Ishikawa (cell line): ENCODE measurements at regions not wholly inside any gene's neighbourhood (a gene's known extent, or its start where the extent isn't known, plus 50 kb on each side); places are given as distances from the start of the nearest gene placed in this dataset.

Experiments used
- CEBPB ChIP-seq: IDR thresholded peaks from 2 replicates; pipeline ENCODE4 v1.6.1; 2012
- CREB1 ChIP-seq: IDR thresholded peaks from 2 replicates; pipeline ENCODE4 v1.6.1; 2012; ENCODE audit warnings: low read depth
- EP300 ChIP-seq: IDR thresholded peaks from 2 replicates; pipeline ENCODE4 v1.6.1; 2012; ENCODE audit warnings: borderline replicate concordance
- FOXM1 ChIP-seq: IDR thresholded peaks from 2 replicates; pipeline ENCODE4 v1.6.1; 2012; ENCODE audit warnings: low read depth, borderline replicate concordance
- NFIC ChIP-seq: IDR thresholded peaks from 2 replicates; pipeline ENCODE4 v1.6.1; 2012
- RAD21 ChIP-seq: IDR thresholded peaks from 2 replicates; pipeline ENCODE4 v1.6.1; 2012; ENCODE audit warnings: low read depth
- TAF1 ChIP-seq: IDR thresholded peaks from 2 replicates; pipeline ENCODE4 v1.6.1; 2012; ENCODE audit warnings: low read depth, mild to moderate bottlenecking
- TEAD4 ChIP-seq: IDR thresholded peaks from 2 replicates; pipeline ENCODE4 v1.6.1; 2012
- YY1 ChIP-seq: IDR thresholded peaks from 2 replicates; pipeline ENCODE4 v1.6.1; 2012; ENCODE audit warnings: low read depth
- ZBTB7A ChIP-seq: IDR thresholded peaks from 2 replicates; pipeline ENCODE4 v1.6.1; 2012; ENCODE audit warnings: low read depth
- TF ChIP-seq, protein P1 (sequence below): IDR thresholded peaks from 2 replicates; pipeline ENCODE4 v1.6.1; 2012
- TF ChIP-seq, protein P2 (sequence below): IDR thresholded peaks from 2 replicates; pipeline ENCODE4 v1.6.1; 2012; ENCODE audit warnings: low read depth, mild to moderate bottlenecking
- TF ChIP-seq, protein P3 (sequence below): IDR thresholded peaks from 2 replicates; pipeline ENCODE4 v1.6.1; 2012

DNA sequence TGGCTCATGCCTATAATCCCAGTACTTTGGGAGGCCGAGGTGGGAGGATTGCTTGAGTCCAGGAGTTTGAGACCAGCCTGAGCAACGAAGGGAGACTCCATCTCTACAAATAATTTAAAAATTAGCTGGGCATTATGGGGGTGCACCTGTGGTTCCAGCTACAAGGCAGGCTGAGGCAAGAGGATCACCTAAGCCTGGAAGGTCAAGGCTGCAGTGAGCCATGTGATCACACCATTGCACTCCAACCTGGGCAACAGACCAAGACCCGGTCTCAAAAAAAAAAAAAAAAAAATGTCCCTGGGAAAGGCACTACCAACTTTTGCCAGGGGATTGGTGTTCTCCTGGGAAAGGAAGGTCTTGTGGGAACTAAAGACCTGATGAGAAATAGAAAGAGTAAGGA is 134.2 kb upstream of the AUTS2 start:
- TF ChIP-seq, protein P1, sequence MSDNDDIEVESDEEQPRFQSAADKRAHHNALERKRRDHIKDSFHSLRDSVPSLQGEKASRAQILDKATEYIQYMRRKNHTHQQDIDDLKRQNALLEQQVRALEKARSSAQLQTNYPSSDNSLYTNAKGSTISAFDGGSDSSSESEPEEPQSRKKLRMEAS, result no peak
- TF ChIP-seq, protein P2, sequence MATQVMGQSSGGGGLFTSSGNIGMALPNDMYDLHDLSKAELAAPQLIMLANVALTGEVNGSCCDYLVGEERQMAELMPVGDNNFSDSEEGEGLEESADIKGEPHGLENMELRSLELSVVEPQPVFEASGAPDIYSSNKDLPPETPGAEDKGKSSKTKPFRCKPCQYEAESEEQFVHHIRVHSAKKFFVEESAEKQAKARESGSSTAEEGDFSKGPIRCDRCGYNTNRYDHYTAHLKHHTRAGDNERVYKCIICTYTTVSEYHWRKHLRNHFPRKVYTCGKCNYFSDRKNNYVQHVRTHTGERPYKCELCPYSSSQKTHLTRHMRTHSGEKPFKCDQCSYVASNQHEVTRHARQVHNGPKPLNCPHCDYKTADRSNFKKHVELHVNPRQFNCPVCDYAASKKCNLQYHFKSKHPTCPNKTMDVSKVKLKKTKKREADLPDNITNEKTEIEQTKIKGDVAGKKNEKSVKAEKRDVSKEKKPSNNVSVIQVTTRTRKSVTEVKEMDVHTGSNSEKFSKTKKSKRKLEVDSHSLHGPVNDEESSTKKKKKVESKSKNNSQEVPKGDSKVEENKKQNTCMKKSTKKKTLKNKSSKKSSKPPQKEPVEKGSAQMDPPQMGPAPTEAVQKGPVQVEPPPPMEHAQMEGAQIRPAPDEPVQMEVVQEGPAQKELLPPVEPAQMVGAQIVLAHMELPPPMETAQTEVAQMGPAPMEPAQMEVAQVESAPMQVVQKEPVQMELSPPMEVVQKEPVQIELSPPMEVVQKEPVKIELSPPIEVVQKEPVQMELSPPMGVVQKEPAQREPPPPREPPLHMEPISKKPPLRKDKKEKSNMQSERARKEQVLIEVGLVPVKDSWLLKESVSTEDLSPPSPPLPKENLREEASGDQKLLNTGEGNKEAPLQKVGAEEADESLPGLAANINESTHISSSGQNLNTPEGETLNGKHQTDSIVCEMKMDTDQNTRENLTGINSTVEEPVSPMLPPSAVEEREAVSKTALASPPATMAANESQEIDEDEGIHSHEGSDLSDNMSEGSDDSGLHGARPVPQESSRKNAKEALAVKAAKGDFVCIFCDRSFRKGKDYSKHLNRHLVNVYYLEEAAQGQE, result no peak
- no peak for TF ChIP-seq EP300
- TF ChIP-seq TEAD4, result no peak
- no peak for TF ChIP-seq NFIC
- TF ChIP-seq YY1, result no peak
- TF ChIP-seq, protein P3, sequence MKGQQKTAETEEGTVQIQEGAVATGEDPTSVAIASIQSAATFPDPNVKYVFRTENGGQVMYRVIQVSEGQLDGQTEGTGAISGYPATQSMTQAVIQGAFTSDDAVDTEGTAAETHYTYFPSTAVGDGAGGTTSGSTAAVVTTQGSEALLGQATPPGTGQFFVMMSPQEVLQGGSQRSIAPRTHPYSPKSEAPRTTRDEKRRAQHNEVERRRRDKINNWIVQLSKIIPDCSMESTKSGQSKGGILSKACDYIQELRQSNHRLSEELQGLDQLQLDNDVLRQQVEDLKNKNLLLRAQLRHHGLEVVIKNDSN, result no peak
- no peak for TF ChIP-seq RAD21
- no peak for TF ChIP-seq CREB1
- TF ChIP-seq FOXM1, result no peak
- no peak for TF ChIP-seq TAF1
- no peak for TF ChIP-seq CEBPB
- no peak for TF ChIP-seq ZBTB7A
